GM23248 (cell line): ENCODE measurements at regions not wholly inside any gene's neighbourhood (a gene's known extent, or its start where the extent isn't known, plus 50 kb on each side); places are given as distances from the start of the nearest gene placed in this dataset.

Experiments
- EZH2 ChIP-seq: fragments of 200-600 bp; sonication (generic); IDR thresholded peaks from 2 replicates; pipeline ENCODE4 v1.6.1; 2018; ENCODE audit warnings: antibody characterized with exemption, mild to moderate bottlenecking; ENCODE audit not compliant: insufficient read depth, poor library complexity, severe bottlenecking
- EZH2phosphoT487 ChIP-seq: fragments of 200-600 bp; sonication (generic); IDR thresholded peaks from 2 replicates; pipeline ENCODE4 v1.6.1; 2018; ENCODE audit warnings: antibody characterized with exemption, moderate library complexity, mild to moderate bottlenecking, low read depth; ENCODE audit not compliant: insufficient read depth

DNA sequence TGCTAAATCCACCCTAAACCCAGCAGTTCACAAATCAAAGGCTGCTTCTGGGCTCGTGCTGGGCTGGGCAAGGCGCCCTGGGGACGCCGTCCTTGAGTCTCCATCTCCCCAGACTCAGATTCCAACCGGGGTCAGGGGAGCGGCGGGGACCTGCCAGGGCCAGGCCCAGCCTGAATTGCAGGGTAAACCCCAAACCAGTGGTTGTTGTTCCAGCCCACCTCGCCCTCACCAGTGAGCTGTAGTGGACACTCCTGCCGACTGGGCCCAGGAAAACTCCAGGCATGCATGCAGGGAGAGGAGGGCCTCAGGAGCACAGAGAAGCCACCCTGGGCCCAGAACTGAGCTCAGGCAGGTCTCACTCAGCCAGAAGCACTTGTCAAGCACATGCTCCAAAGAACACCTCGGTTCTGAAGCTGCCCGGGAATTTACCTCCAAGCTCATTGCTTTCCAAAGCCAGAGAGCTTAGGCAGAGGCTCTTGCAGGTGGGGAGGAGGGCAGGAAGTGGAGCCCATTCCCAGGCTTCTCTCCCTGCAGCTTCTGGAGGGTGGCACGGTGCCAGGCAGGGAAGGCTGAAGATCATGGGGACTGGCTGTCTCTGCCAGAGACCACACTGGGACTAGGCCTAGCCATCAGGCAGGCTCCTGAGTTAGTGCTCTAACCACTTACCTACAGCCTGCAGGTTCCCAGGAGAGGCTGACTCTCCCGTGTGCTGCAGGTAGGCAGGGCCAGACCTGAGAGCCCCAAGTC lies 437.0 kb downstream of the MATN1 start:
- TF ChIP-seq EZH2 (no peak), EZH2phosphoT487 (no peak)
